Keratinocyte (primary cell): ENCODE measurements at regions not wholly inside any gene's neighbourhood (a gene's known extent, or its start where the extent isn't known, plus 50 kb on each side); places are given as distances from the start of the nearest gene placed in this dataset.

ENCODE experiments used
- DNase-seq: peaks from one replicate; pipeline ENCODE4 v3.0.0-alpha.2; 2011; ENCODE audit warnings: low read depth, missing footprints, low spot score
- FAIRE-seq: peaks from 2 replicates; lab custom pipeline; 2011; peaks lifted over from hg19 to GRCh38; lab: Jason Lieb, UNC
- H2AFZ ChIP-seq: 2 replicates; pipeline ENCODE4 v1.6.0; 2012; ENCODE audit warnings: low read length, control low read depth, inconsistent platforms; ENCODE audit not compliant: control insufficient read depth
- H3K27ac ChIP-seq: 2 replicates; pipeline ENCODE4 v1.5.1; 2011; ENCODE audit warnings: low read length; ENCODE audit not compliant: control insufficient read depth, insufficient read depth
- H3K27me3 ChIP-seq: 3 replicates; pipeline ENCODE4 v1.6.0; 2011; ENCODE audit warnings: low read length; ENCODE audit not compliant: control insufficient read depth, insufficient read depth; ENCODE audit errors: extremely low read depth
- H3K36me3 ChIP-seq, 2 experiments: 2 replicates in 1 of 2; 3 replicates in 1 of 2; pipeline ENCODE4 v1.5.1; 2011; ENCODE audit warnings: low read length in 2 of 2, mild to moderate bottlenecking in 1 of 2; ENCODE audit not compliant: control insufficient read depth in 2 of 2, insufficient read depth in 2 of 2; ENCODE audit errors: extremely low read depth in 1 of 2
- H3K4me1 ChIP-seq: 3 replicates; pipeline ENCODE4 v1.5.1; 2011; ENCODE audit warnings: low read length; ENCODE audit not compliant: control insufficient read depth, insufficient read depth; ENCODE audit errors: extremely low read depth
- H3K4me2 ChIP-seq: 3 replicates; pipeline ENCODE4 v1.6.0; 2011; ENCODE audit warnings: low read depth, low read length; ENCODE audit not compliant: control insufficient read depth, insufficient read depth; ENCODE audit errors: extremely low read depth
- H3K4me3 ChIP-seq, 3 experiments: fragments of 200-600 bp in 1 of 3; sonication (generic) in 1 of 3; 2 replicates in 2 of 3; 3 replicates in 1 of 3; pipeline ENCODE4 v1.5.1; 2011 to 2016; ENCODE audit warnings: low read length in 3 of 3, mild to moderate bottlenecking in 3 of 3, control low read depth in 2 of 3, inconsistent platforms in 1 of 3, low read depth in 1 of 3, mixed read lengths in 1 of 3, mixed run types in 1 of 3, moderate library complexity in 1 of 3; ENCODE audit not compliant: control insufficient read depth in 2 of 3, insufficient read depth in 2 of 3; ENCODE audit errors: extremely low read depth in 1 of 3
- H3K79me2 ChIP-seq: 2 replicates; pipeline ENCODE4 v1.6.0; 2012; ENCODE audit warnings: low read length; ENCODE audit not compliant: control insufficient read depth, insufficient read depth
- H3K9ac ChIP-seq: 3 replicates; pipeline ENCODE4 v1.6.0; 2011; ENCODE audit warnings: low read length; ENCODE audit not compliant: control insufficient read depth, insufficient read depth; ENCODE audit errors: extremely low read depth
- H3K9me1 ChIP-seq: 3 replicates; pipeline ENCODE4 v1.6.0; 2011; ENCODE audit warnings: low read length; ENCODE audit not compliant: control insufficient read depth, insufficient read depth; ENCODE audit errors: extremely low read depth
- H3K9me3 ChIP-seq: 2 replicates; pipeline ENCODE4 v1.5.1; 2012; ENCODE audit warnings: low read depth, low read length; ENCODE audit not compliant: control insufficient read depth
- H4K20me1 ChIP-seq: 3 replicates; pipeline ENCODE4 v1.6.0; 2011; ENCODE audit warnings: low read length; ENCODE audit not compliant: control insufficient read depth, insufficient read depth; ENCODE audit errors: extremely low read depth
- EZH2 ChIP-seq: IDR thresholded peaks from one replicate; pipeline ENCODE4 v1.6.1; 2012; ENCODE audit warnings: inconsistent platforms, mild to moderate bottlenecking, low read length, moderate library complexity
- dilution Hi-C: fragments of 300-500 bp; cut with MboI; formaldehyde crosslinking; loops from one replicate; pipeline ENCODE4 v1.7.0; 2020; ENCODE audit warnings: low sequenced_read_pairs; ENCODE audit not compliant: extremely low pct_ligation_motif_present
- TF ChIP-seq, protein P1 (sequence below), 3 experiments: IDR thresholded peaks in 1 of 3; conservative IDR thresholded peaks in 1 of 3; optimal IDR thresholded peaks in 1 of 3; 2 replicates in 2 of 3; 3 replicates in 1 of 3; pipeline versions ENCODE3 to v1.5.1; 2011; ENCODE audit warnings: low read length in 3 of 3, mild to moderate bottlenecking in 3 of 3, moderate library complexity in 2 of 3, control low read depth in 1 of 3, inconsistent platforms in 1 of 3; ENCODE audit not compliant: insufficient read depth in 2 of 3; ENCODE audit errors: extremely low read depth in 1 of 3

DNA sequence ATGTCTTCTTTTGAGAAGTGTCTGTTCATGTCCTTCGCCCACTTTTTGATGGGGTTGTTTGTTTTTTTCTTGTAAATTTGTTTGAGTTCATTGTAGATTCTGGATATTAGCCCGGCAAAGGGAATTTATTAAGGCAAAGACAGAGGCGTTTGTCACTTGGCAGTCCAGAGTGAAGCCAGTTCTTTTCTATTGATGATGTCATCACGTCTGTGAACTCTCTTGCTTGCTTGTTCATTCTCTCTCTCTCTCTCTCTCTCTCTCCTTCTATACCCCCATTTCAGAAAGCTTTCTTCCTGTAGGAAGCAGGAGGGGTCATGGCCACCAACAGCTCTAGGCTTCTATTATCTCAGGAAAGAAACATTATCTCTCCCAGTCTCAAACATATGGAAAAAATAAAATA is 291.3 kb downstream of the OMA1 start:
- H3K27ac ChIP-seq, result no peak overlapping the region
- FAIRE-seq, result no peak
- H3K36me3 ChIP-seq, result no peaks in the 10 kb centered on the region
- H3K4me3 ChIP-seq, result no peak overlapping the region
- no peaks in the 10 kb centered on the region for H4K20me1 ChIP-seq
- H3K9ac ChIP-seq, result no peak overlapping the region
- DNase-seq, result no peak
- no peaks in the 10 kb centered on the region for H3K4me1 ChIP-seq
- peaks cover 7% of the 10 kb centered on the region for H3K27me3 ChIP-seq
- H3K9me1 ChIP-seq, result no peaks in the 10 kb centered on the region
- no peak for TF ChIP-seq EZH2
- H3K4me2 ChIP-seq, result no peak overlapping the region
- dilution Hi-C loops, result no loop called here
- no peaks in the 10 kb centered on the region for H3K79me2 ChIP-seq
- no peak overlapping the region for H2AFZ ChIP-seq
- H3K9me3 ChIP-seq, result no peaks in the 10 kb centered on the region

DNA sequence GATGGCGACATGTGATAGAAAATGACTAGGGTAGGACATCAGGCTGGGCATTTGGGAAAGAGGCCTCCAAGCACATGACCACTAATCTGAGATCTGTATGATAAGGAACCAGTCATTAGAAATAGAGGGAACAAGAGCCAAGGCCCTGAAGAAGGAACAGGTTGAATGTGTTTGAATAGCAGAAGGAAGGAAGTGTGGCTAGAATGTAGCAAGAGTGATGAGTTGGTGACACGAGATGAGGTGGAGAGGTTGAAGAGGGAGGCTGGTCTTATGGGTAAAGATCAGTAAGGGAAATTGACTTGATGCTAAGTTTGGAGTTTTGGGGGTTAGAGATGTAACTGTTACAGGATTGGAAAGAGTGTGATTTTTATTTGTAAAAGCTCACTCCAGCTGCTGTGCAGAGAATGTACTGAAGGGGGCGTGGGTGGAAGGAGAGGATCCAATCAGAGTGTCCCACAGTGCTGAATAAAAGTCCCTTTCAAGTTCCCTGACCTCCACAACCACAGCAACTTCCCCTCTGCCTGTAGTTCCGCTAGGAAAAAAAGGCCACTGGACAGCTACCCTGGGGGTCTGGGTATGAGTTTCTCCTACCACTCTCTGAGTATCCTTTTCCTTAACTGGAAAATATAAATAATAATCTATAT is 295.0 kb downstream of the OMA1 start:
- no peaks in the 10 kb centered on the region for H3K36me3 ChIP-seq
- no peaks in the 10 kb centered on the region for H4K20me1 ChIP-seq
- TF ChIP-seq, protein P1, sequence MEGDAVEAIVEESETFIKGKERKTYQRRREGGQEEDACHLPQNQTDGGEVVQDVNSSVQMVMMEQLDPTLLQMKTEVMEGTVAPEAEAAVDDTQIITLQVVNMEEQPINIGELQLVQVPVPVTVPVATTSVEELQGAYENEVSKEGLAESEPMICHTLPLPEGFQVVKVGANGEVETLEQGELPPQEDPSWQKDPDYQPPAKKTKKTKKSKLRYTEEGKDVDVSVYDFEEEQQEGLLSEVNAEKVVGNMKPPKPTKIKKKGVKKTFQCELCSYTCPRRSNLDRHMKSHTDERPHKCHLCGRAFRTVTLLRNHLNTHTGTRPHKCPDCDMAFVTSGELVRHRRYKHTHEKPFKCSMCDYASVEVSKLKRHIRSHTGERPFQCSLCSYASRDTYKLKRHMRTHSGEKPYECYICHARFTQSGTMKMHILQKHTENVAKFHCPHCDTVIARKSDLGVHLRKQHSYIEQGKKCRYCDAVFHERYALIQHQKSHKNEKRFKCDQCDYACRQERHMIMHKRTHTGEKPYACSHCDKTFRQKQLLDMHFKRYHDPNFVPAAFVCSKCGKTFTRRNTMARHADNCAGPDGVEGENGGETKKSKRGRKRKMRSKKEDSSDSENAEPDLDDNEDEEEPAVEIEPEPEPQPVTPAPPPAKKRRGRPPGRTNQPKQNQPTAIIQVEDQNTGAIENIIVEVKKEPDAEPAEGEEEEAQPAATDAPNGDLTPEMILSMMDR (optimal IDR thresholded peaks at IDR 0.05 in 1 of 3, IDR thresholded peaks at IDR 0.05 in 1 of 3, conservative IDR thresholded peaks at IDR 0.05 in 1 of 3; ENCODE audit: extremely low read depth in 1 of 3, insufficient read depth in 2 of 3, low read length in 3 of 3), result peak in 2 of 3 experiments; percentile 12 to 40
- no peak for TF ChIP-seq EZH2
- dilution Hi-C loops, result no loop called here
- no peaks in the 10 kb centered on the region for H3K9me3 ChIP-seq
- no peak overlapping the region for H3K4me3 ChIP-seq
- DNase-seq (no peak), FAIRE-seq (no peak)
- H3K27me3 ChIP-seq, result peaks cover 38% of the 10 kb centered on the region
- no peaks in the 10 kb centered on the region for H3K9me1 ChIP-seq
- no peaks in the 10 kb centered on the region for H3K79me2 ChIP-seq
- no peak overlapping the region for H2AFZ ChIP-seq
- no peak overlapping the region for H3K4me2 ChIP-seq
- H3K9ac ChIP-seq, result no peak overlapping the region
- no peaks in the 10 kb centered on the region for H3K4me1 ChIP-seq
- H3K27ac ChIP-seq, result no peak overlapping the region

DNA sequence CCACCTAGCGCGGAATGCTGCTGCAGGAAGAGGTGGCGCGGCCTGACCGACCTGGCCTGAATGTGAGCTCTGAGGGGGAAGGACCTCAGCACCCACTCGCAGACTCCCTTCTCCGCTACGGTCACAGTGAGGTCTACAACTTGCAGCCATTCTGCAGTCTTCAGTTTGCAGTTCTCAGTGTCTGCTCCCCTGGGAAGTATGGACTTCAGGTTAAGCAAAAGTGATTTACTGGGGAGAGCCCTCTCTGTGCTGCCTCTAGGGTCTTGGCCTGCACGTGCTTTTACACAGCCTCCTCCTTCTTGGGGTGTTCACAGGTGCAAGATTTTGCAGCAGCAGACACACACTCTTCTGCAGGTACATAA is 296.0 kb downstream of the OMA1 start:
- Histone ChIP-seq H4K20me1 (no peaks in the 10 kb centered on the region), H3K9me3 (no peaks in the 10 kb centered on the region), H3K27me3 (peaks cover 38% of the 10 kb centered on the region), H3K79me2 (no peaks in the 10 kb centered on the region), H3K4me1 (no peaks in the 10 kb centered on the region), H3K27ac (no peak overlapping the region), H3K36me3 (no peaks in the 10 kb centered on the region), H3K4me3 (no peak overlapping the region), H3K9ac (no peak overlapping the region), H3K9me1 (no peaks in the 10 kb centered on the region), H3K4me2 (no peak overlapping the region), H2AFZ (no peak overlapping the region)
- FAIRE-seq (no peak), DNase-seq (no peak)
- dilution Hi-C loops, result no loop called here
- TF ChIP-seq, protein P1 (optimal IDR thresholded peaks at IDR 0.05 in 1 of 3, IDR thresholded peaks at IDR 0.05 in 1 of 3, conservative IDR thresholded peaks at IDR 0.05 in 1 of 3; ENCODE audit: extremely low read depth in 1 of 3, insufficient read depth in 2 of 3, low read length in 3 of 3), result no peak
- peak; percentile 19 for TF ChIP-seq EZH2
